ENCODE measurements at regions not wholly inside any gene's neighbourhood (a gene's known extent, or its start where the extent isn't known, plus 50 kb on each side); places are given as distances from the start of the nearest gene placed in this dataset.

- no peak for TF ChIP-seq CHD7 (IDR thresholded peaks at IDR 0.05; ENCODE audit: insufficient replicate concordance, low read length)
- TF ChIP-seq RNF2 (IDR thresholded peaks at IDR 0.05; ENCODE audit: borderline replicate concordance, low read depth, low read length, missing control alignments, poor library complexity, severe bottlenecking) = no peak
- TF ChIP-seq SP2 (IDR thresholded peaks at IDR 0.05; ENCODE audit: low read length) = no peak
- TF ChIP-seq JUND (IDR thresholded peaks at IDR 0.05; ENCODE audit: low read length) = no peak
- TF ChIP-seq RFX5 (IDR thresholded peaks at IDR 0.05; ENCODE audit: borderline replicate concordance, low read depth, low read length) = no peak
- TF ChIP-seq POU5F1 (IDR thresholded peaks at IDR 0.05; ENCODE audit: low read depth, low read length) = no peak
- TF ChIP-seq CEBPB (IDR thresholded peaks at IDR 0.05; ENCODE audit: low read depth, low read length) = no peak
Measured at GRCh38 chr16:50880926-50881325, 139.0 kb downstream of the CYLD start (continued).
